Ovary (tissue), 7 donors: ENCODE measurements at regions not wholly inside any gene's neighbourhood (a gene's known extent, or its start where the extent isn't known, plus 50 kb on each side); places are given as distances from the start of the nearest gene placed in this dataset.

ENCODE experiments used
- DNase-seq, 5 donors: peaks; one replicate each; pipeline ENCODE4 v3.0.0-alpha.2; 2019 to 2020
- H3K27ac ChIP-seq, 2 donors: fragments of 200-600 bp; one replicate each; pipeline versions ENCODE4 v1.5.1 to v1.8.0; 2019 to 2022
- H3K27me3 ChIP-seq: fragments of 200-600 bp; one replicate; pipeline ENCODE4 v1.8.0; 2022
- H3K36me3 ChIP-seq: fragments of 200-600 bp; sonication (generic); one replicate; pipeline ENCODE4 v1.5.1; 2019
- H3K4me1 ChIP-seq: one replicate; pipeline ENCODE4 v1.8.1; 2013; ENCODE audit warnings: mild to moderate bottlenecking, moderate library complexity; ENCODE audit not compliant: insufficient read depth
- H3K4me3 ChIP-seq: fragments of 200-600 bp; sonication (generic); one replicate; pipeline ENCODE4 v1.5.1; 2017
- H3K9me3 ChIP-seq, 2 donors: fragments of 200-600 bp in 1 of 2; sonication (generic) in 1 of 2; one replicate each; pipeline versions ENCODE4 v1.5.1 to v1.8.1; 2013 to 2019; ENCODE audit warnings: mild to moderate bottlenecking in 1 of 2, moderate library complexity in 1 of 2
- CTCF ChIP-seq, 3 donors: fragments of 450-650 bp in 2 of 3; fragments of 200-600 bp in 1 of 3; IDR thresholded peaks; one replicate each; pipeline versions ENCODE4 v1.5.1 to v1.8.0; 2016 to 2022; ENCODE audit warnings: antibody characterized with exemption in 3 of 3, mild to moderate bottlenecking in 1 of 3
- EP300 ChIP-seq: sonication (generic); formaldehyde crosslinking; IDR thresholded peaks from one replicate; pipeline ENCODE4 v1.6.1; 2017; ENCODE audit warnings: antibody characterized with exemption
- POLR2A ChIP-seq: fragments of 450-650 bp; IDR thresholded peaks from one replicate; pipeline ENCODE4 v1.6.1; 2017; ENCODE audit warnings: antibody characterized with exemption, mild to moderate bottlenecking, moderate library complexity
- WGBS, 3 donors: extraction: QIAGEN DNeasy Blood & Tissue Kit in 1 of 3; methylation state at CpG; one replicate each; pipeline versions ENCODE4 v1.1.5 to v1.1.7; 2013 to 2017; 5-methylcytosine and 5-hydroxymethylcytosine counted together
- intact Hi-C, 4 donors: fragments of 100-400 bp; cut with DNase I; formaldehyde crosslinking; loops; one replicate each; pipeline versions ENCODE4 v1.11.0 to v1.15.1; 2022 to 2023
- donor health status: DM: no; HTN: no; CAD: no; lungs with moderate emphysema.
- donor health status: DM: no; HTN: no; CAD: no.
- donor health status: Bipolar disorder and iron deficiency.
- donor health status: DM: no; HTN: no; CAD: no.
- donor health status: DM: yes; HTN: yes; CAD: no.

GRCh38 chrX:131907488-131908314 lies 115.4 kb upstream of the STK26 start:
- no peaks in the 10 kb centered on the region for H3K9me3 ChIP-seq
- intact Hi-C loops = no loop called here
- no peak overlapping the region for H3K4me3 ChIP-seq
- H3K27me3 ChIP-seq = no peaks in the 10 kb centered on the region
- TF ChIP-seq EP300 (no peak), CTCF (IDR thresholded peaks at IDR 0.05) (no peak), POLR2A (no peak)
- no peak for DNase-seq
- H3K36me3 ChIP-seq = no peaks in the 10 kb centered on the region
- 71 to 78% (median 77%) methylated on average over 29 to 31 of the region's 31 CpGs for WGBS, 3 donors
- no peak overlapping the region for H3K27ac ChIP-seq
- H3K4me1 ChIP-seq = no peaks in the 10 kb centered on the region

- TF ChIP-seq POLR2A = no peak
- TF ChIP-seq EP300 = no peak
- no peak for TF ChIP-seq CTCF (IDR thresholded peaks at IDR 0.05)
- DNase-seq = no peak
- 54 to 82% (median 62%) methylated on average over 1 of the region's 1 CpG for WGBS, 3 donors
Observed at GRCh38 chrX:131910586-131910985, 112.5 kb upstream of the STK26 start.

GRCh38 chrX:131915488-131915887 lies 107.6 kb upstream of the STK26 start:
- H3K27ac ChIP-seq = no peak overlapping the region
- no peaks in the 10 kb centered on the region for H3K9me3 ChIP-seq
- intact Hi-C loops = no loop called here
- TF ChIP-seq EP300 (no peak), POLR2A (no peak), CTCF (IDR thresholded peaks at IDR 0.05) (no peak)
- no peaks in the 10 kb centered on the region for H3K27me3 ChIP-seq
- H3K36me3 ChIP-seq = no peaks in the 10 kb centered on the region
- no peak for DNase-seq
- H3K4me3 ChIP-seq = no peak overlapping the region
- H3K4me1 ChIP-seq = no peaks in the 10 kb centered on the region
- 49 to 66% (median 61%) methylated on average over 3 of the region's 3 CpGs for WGBS, 3 donors

More at GRCh38 chrX:131910586-131910985, 112.5 kb upstream of the STK26 start:
- intact Hi-C loops = no loop called here
- H3K36me3 ChIP-seq = no peaks in the 10 kb centered on the region
- H3K4me3 ChIP-seq = no peak overlapping the region
- H3K9me3 ChIP-seq = no peaks in the 10 kb centered on the region
- H3K27me3 ChIP-seq = no peaks in the 10 kb centered on the region
- H3K27ac ChIP-seq = no peak overlapping the region
- H3K4me1 ChIP-seq = no peaks in the 10 kb centered on the region

DNA sequence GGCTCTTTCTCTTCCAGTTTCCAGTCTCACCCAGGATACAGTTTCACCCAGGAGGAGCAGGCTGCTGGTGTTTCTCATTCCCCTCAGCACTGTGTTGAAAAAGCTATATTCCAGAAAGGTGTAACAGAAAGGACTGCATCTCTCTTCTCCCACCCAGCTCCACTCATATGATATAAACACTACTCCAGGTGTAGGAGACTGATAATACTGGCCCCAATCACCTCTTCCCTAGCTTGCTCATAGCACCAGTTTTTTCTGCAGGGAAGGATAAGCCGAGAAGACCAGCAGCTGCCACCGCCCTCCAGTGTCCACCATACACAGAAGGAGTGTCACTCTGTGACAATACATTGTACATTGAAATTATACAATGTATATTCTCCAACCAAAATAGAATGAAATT lies 105.5 kb upstream of the STK26 start:
- TF ChIP-seq POLR2A = no peak
- TF ChIP-seq EP300 = no peak
- no peak for TF ChIP-seq CTCF (IDR thresholded peaks at IDR 0.05)
- intact Hi-C loops = no loop called here
- DNase-seq = no peak

More for the DNA sequence above, 105.5 kb upstream of the STK26 start:
- Histone ChIP-seq H3K9me3 (no peaks in the 10 kb centered on the region), H3K36me3 (no peaks in the 10 kb centered on the region), H3K4me1 (no peaks in the 10 kb centered on the region), H3K4me3 (no peak overlapping the region), H3K27me3 (no peaks in the 10 kb centered on the region), H3K27ac (no peak overlapping the region)
- WGBS, 3 donors = 66 to 67% (median 66%) methylated on average over 2 of the region's 2 CpGs
